K562 (cell line): ENCODE measurements at regions not wholly inside any gene's neighbourhood (a gene's known extent, or its start where the extent isn't known, plus 50 kb on each side); places are given as distances from the start of the nearest gene placed in this dataset.

ENCODE experiments used
- ATAC-seq: fragments of 200-7000 bp; cut with Tn5 transposase; 3 replicates; pipeline ENCODE4 v1.9.1; 2020; ENCODE audit warnings: moderate library complexity
- BruUV-seq: library from RNA; stranded (reverse); fragments of 400-500 nt; replicated peaks from 2 replicates; lab custom pipeline; 2021; lab: Mats Ljungman, UMichigan
- CTCF ChIA-PET: fragments of 300-600 bp; formaldehyde crosslinking; extraction: SDS; loops from one replicate; lab custom pipeline; 2021; ENCODE audit warnings: low intra/inter-chr PET ratio; lab: Yijun Ruan, JAX
- POLR2A ChIA-PET: fragments of 300-600, 350-650 bp; sonication (Branson Sonifier 250); formaldehyde crosslinking; extraction: SDS; loops from one replicate; lab custom pipeline; 2021; ENCODE audit warnings: antibody characterized with exemption, inconsistent platforms; lab: Yijun Ruan, JAX
- DNase-seq, 4 experiments: peaks; one replicate each; pipeline versions ENCODE4 v3.0.0 to v3.0.0-alpha.2; 2011 to 2018; ENCODE audit warnings: low spot score in 3 of 4, mixed read lengths in 3 of 4; ENCODE audit errors: extremely low read depth in 1 of 4
- FAIRE-seq: peaks from 2 replicates; lab custom pipeline; 2011; peaks lifted over from hg19 to GRCh38; lab: Jason Lieb, UNC
- H2AFZ ChIP-seq: 2 replicates; pipeline ENCODE4 v1.6.0; 2011; ENCODE audit warnings: low read depth, low read length, control low read depth, inconsistent platforms
- H3K27ac ChIP-seq: fragments of 200-600 bp; 3 replicates; pipeline ENCODE4 v1.8.0; 2011; ENCODE audit warnings: low read depth, mild to moderate bottlenecking, control low read depth, inconsistent platforms, low read length, moderate library complexity, mixed read lengths; ENCODE audit errors: extremely low read depth
- H3K27me3 ChIP-seq, 2 experiments: fragments of 300-600 bp in 1 of 2; 2 replicates in 1 of 2; 3 replicates in 1 of 2; pipeline versions ENCODE4 v1.6.0 to v1.8.0; 2011; ENCODE audit warnings: inconsistent platforms in 2 of 2, low read length in 2 of 2, mild to moderate bottlenecking in 1 of 2, mixed read lengths in 1 of 2, moderate library complexity in 1 of 2; ENCODE audit not compliant: control insufficient read depth in 2 of 2, insufficient read depth in 2 of 2
- H3K36me3 ChIP-seq: fragments of 300-600 bp; 3 replicates; pipeline ENCODE4 v1.8.0; 2011; ENCODE audit warnings: mild to moderate bottlenecking, low read length, inconsistent platforms; ENCODE audit not compliant: control insufficient read depth, insufficient read depth
- H3K4me1 ChIP-seq, 2 experiments: fragments of 200-600 bp in 1 of 2; replicated peaks in 1 of 2; 2 replicates in 1 of 2; 3 replicates in 1 of 2; pipeline versions ENCODE4 v1.5.1 to v1.8.0; 2011; ENCODE audit warnings: inconsistent platforms in 2 of 2, low read length in 2 of 2, mild to moderate bottlenecking in 1 of 2, mixed read lengths in 1 of 2, moderate library complexity in 1 of 2; ENCODE audit not compliant: control insufficient read depth in 2 of 2, insufficient read depth in 2 of 2
- H3K4me2 ChIP-seq: 2 replicates; pipeline ENCODE4 v1.6.1; 2011; ENCODE audit warnings: low read length, control low read depth, inconsistent platforms, mixed read lengths; ENCODE audit not compliant: insufficient read depth
- H3K4me3 ChIP-seq: fragments of 200-600 bp; sonication (generic), shearing (Covaris generic); 2 replicates; pipeline ENCODE4 v1.5.1; 2016; ENCODE audit warnings: control low read depth, inconsistent platforms
- H3K79me2 ChIP-seq: fragments of 200-600 bp; 3 replicates; pipeline ENCODE4 v1.8.0; 2011; ENCODE audit warnings: low read length, inconsistent platforms; ENCODE audit not compliant: control insufficient read depth, insufficient read depth
- H3K9ac ChIP-seq, 2 experiments: 2 replicates each; pipeline versions ENCODE4 v1.6.0 to v1.6.1; 2011; ENCODE audit warnings: low read depth in 2 of 2, low read length in 2 of 2, control low read depth in 1 of 2, inconsistent platforms in 1 of 2, mild to moderate bottlenecking in 1 of 2, mixed read lengths in 1 of 2; ENCODE audit not compliant: insufficient read depth in 1 of 2
- H3K9me1 ChIP-seq: one replicate; pipeline ENCODE4 v1.6.0; 2011; ENCODE audit warnings: inconsistent platforms, mild to moderate bottlenecking, low read length, moderate library complexity; ENCODE audit not compliant: control insufficient read depth, insufficient read depth
- H3K9me3 ChIP-seq: replicated peaks from 2 replicates; pipeline ENCODE4 v1.5.1; 2011; ENCODE audit warnings: low read depth, low read length, inconsistent platforms; ENCODE audit not compliant: control insufficient read depth, insufficient read depth
- H4K20me1 ChIP-seq: replicated peaks from 2 replicates; pipeline ENCODE4 v1.6.1; 2011; ENCODE audit warnings: low read length, inconsistent platforms, mixed read lengths; ENCODE audit not compliant: control insufficient read depth, insufficient read depth
- DLX4 ChIP-seq: fragments of 250-450 bp; sonication (Bioruptor Pico); IDR thresholded peaks from 2 replicates; pipeline ENCODE4 v1.6.1; 2021; ENCODE audit warnings: mild to moderate bottlenecking
- HIVEP1 ChIP-seq: fragments of 250-450 bp; sonication (Bioruptor Pico); IDR thresholded peaks from 2 replicates; pipeline ENCODE4 v1.4.0; 2020; ENCODE audit warnings: mild to moderate bottlenecking
- HLTF ChIP-seq: fragments of 450-650 bp; IDR thresholded peaks from 2 replicates; pipeline ENCODE4 v1.6.1; 2016
- NR0B1 ChIP-seq: fragments of 450-650 bp; IDR thresholded peaks from one replicate; pipeline ENCODE4 v1.6.1; 2018; ENCODE audit warnings: mild to moderate bottlenecking, moderate library complexity; ENCODE audit not compliant: partially characterized antibody
- NRF1 ChIP-seq, 2 experiments: fragments of 450-650 bp; IDR thresholded peaks in 1 of 2; conservative IDR thresholded peaks in 1 of 2; 2 replicates each; pipeline ENCODE4 v1.6.1; 2014; ENCODE audit warnings: mild to moderate bottlenecking in 2 of 2
- SIN3B ChIP-seq: fragments of 450-650 bp; IDR thresholded peaks from 2 replicates; pipeline ENCODE4 v1.6.1; 2017; ENCODE audit warnings: low read depth, mild to moderate bottlenecking, moderate library complexity
- TSC22D4 ChIP-seq: fragments of 450-650 bp; IDR thresholded peaks from 2 replicates; pipeline ENCODE4 v1.6.1; 2016; ENCODE audit warnings: missing genetic modification characterization, missing biosample characterization, control low read depth
- ZBTB43 ChIP-seq: sonication (generic); formaldehyde crosslinking; IDR thresholded peaks from 2 replicates; pipeline ENCODE4 v1.8.0; 2023; ENCODE audit warnings: mild to moderate bottlenecking, missing genetic modification reagents
- ZNF184 ChIP-seq: sonication (generic); formaldehyde crosslinking; IDR thresholded peaks from 2 replicates; pipeline ENCODE4 v1.5.0; 2020; ENCODE audit warnings: missing genetic modification reagents
- ZNF717 ChIP-seq: fragments of 250-450 bp; sonication (Bioruptor Pico); IDR thresholded peaks from 2 replicates; pipeline ENCODE4 v1.5.0; 2021
- WGBS: fragments of 100-300 bp; shearing (Covaris generic); methylation state at CpG from one replicate; pipeline ENCODE4 v1.1.6; 2016; ENCODE audit warnings: low coverage, mixed read lengths; ENCODE audit not compliant: insufficient coverage; ENCODE audit errors: missing lambda C conversion rate; 5-methylcytosine and 5-hydroxymethylcytosine counted together
- in situ Hi-C: fragments of 300-500 bp; cut with MboI; formaldehyde crosslinking; loops from 4 replicates; pipeline ENCODE4 v1.15.0; 2018; ENCODE audit warnings: inconsistent platforms, mixed read lengths
- intact Hi-C: fragments of 100-400 bp; cut with micrococcal nuclease; formaldehyde crosslinking; loops from 2 replicates; pipeline ENCODE4 v1.14.2; 2022

- Histone ChIP-seq H3K27me3 (no peaks in the 10 kb centered on the region), H3K9me3 (no peaks in the 10 kb centered on the region), H3K4me1 (no peaks in the 10 kb centered on the region), H4K20me1 (no peaks in the 10 kb centered on the region), H3K36me3 (no peaks in the 10 kb centered on the region), H2AFZ (no peak overlapping the region), H3K9me1 (no peaks in the 10 kb centered on the region), H3K27ac (no peak overlapping the region), H3K4me3 (no peak overlapping the region), H3K4me2 (no peak overlapping the region), H3K9ac (no peak overlapping the region), H3K79me2 (no peaks in the 10 kb centered on the region)
- ATAC-seq = no peak
- WGBS = 0% methylated on average over 5 of the region's 5 CpGs
- DNase-seq = no peak
- ChIA-PET CTCF (no interaction called here), POLR2A (interaction anchor here (1.4 kb wide), 1 partner anchor 10 kb away, joined by 3 read pairs; no protein-coding TSS in a partner anchor)
- FAIRE-seq = no peak
- intact Hi-C loops (no loop called here), in situ Hi-C loops (no loop called here)
- TF ChIP-seq TSC22D4 (tag) (no peak), NR0B1 (no peak), SIN3B (no peak), ZNF184 (CRISPR knock-in tag) (no peak), DLX4 (CRISPR knock-in tag) (no peak), HIVEP1 (CRISPR knock-in tag) (no peak), NRF1 (conservative IDR thresholded peaks at IDR 0.05 in 1 of 2, IDR thresholded peaks at IDR 0.05 in 1 of 2) (no peak), ZBTB43 (CRISPR knock-in tag) (no peak), HLTF (no peak), ZNF717 (CRISPR knock-in tag) (no peak)
- no TSS peak for BruUV-seq
Measured at GRCh38 chr16:65622151-65622550, 500.3 kb upstream of the CDH11 start.
